HEK293 (cell line): ENCODE measurements at regions not wholly inside any gene's neighbourhood (a gene's known extent, or its start where the extent isn't known, plus 50 kb on each side); places are given as distances from the start of the nearest gene placed in this dataset.

Experiments used
- CTCF ChIA-PET: fragments of 350-600 bp; formaldehyde crosslinking; extraction: SDS; loops from one replicate; lab custom pipeline; 2021; ENCODE audit warnings: antibody characterized with exemption; lab: Yijun Ruan, JAX
- POLR2A ChIA-PET: fragments of 300-600 bp; formaldehyde crosslinking; extraction: SDS; loops from one replicate; lab custom pipeline; 2020; ENCODE audit warnings: antibody characterized with exemption, inconsistent platforms; lab: Yijun Ruan, JAX
- H3K27ac ChIP-seq: fragments of 200-500 bp; sonication (Bioruptor generic); 2 replicates; pipeline ENCODE4 v1.5.1; 2014; ENCODE audit warnings: low read depth, low read length, control low read depth, inconsistent platforms; ENCODE audit errors: extremely low read depth
- H3K36me3 ChIP-seq, 2 experiments: fragments of 200-500 bp in 1 of 2; sonication (Bioruptor generic) in 1 of 2; 1 replicate in 1 of 2; 2 replicates in 1 of 2; pipeline ENCODE4 v1.5.1; 2014 to 2017; ENCODE audit warnings: inconsistent platforms in 2 of 2, low read length in 2 of 2; ENCODE audit not compliant: control insufficient read depth in 2 of 2, insufficient read depth in 1 of 2
- H3K4me1 ChIP-seq: fragments of 200-500 bp; sonication (Bioruptor generic); 2 replicates; pipeline ENCODE4 v1.5.1; 2014; ENCODE audit warnings: mild to moderate bottlenecking, low read length, inconsistent platforms; ENCODE audit not compliant: control insufficient read depth, insufficient read depth
- H3K4me3 ChIP-seq: 2 replicates; pipeline ENCODE4 v1.5.1; 2011; ENCODE audit warnings: low read depth, mild to moderate bottlenecking, control low read depth, low read length, moderate library complexity
- H3K9me3 ChIP-seq: fragments of 200-500 bp; sonication (Bioruptor generic); 2 replicates; pipeline ENCODE4 v1.5.1; 2014; ENCODE audit warnings: low read depth, low read length, inconsistent platforms; ENCODE audit not compliant: control insufficient read depth, insufficient read depth
- HOXC10 ChIP-seq: sonication (generic); formaldehyde crosslinking; IDR thresholded peaks from 2 replicates; pipeline ENCODE4 v1.8.1; 2023; ENCODE audit warnings: mild to moderate bottlenecking, missing genetic modification reagents
- KLF16 ChIP-seq: fragments of 450-650 bp; formaldehyde crosslinking; IDR thresholded peaks from 2 replicates; pipeline ENCODE4 v1.5.1; 2017; ENCODE audit warnings: missing biosample characterization, missing genetic modification characterization
- KLF8 ChIP-seq: fragments of 450-650 bp; formaldehyde crosslinking; IDR thresholded peaks from 2 replicates; pipeline ENCODE4 v1.5.1; 2016; ENCODE audit warnings: missing biosample characterization, missing genetic modification characterization
- OVOL3 ChIP-seq: fragments of 450-650 bp; formaldehyde crosslinking; IDR thresholded peaks from 2 replicates; pipeline ENCODE4 v1.5.1; 2016; ENCODE audit warnings: missing biosample characterization, missing genetic modification characterization
- ZBTB17 ChIP-seq: fragments of 450-650 bp; formaldehyde crosslinking; IDR thresholded peaks from 2 replicates; pipeline ENCODE4 v1.5.1; 2016; ENCODE audit warnings: missing biosample characterization, missing genetic modification characterization
- ZNF140 ChIP-seq: fragments of 450-650 bp; formaldehyde crosslinking; IDR thresholded peaks from 2 replicates; pipeline ENCODE4 v1.5.1; 2016; ENCODE audit warnings: missing biosample characterization, missing genetic modification characterization
- ZNF24 ChIP-seq: fragments of 450-650 bp; formaldehyde crosslinking; IDR thresholded peaks from 2 replicates; pipeline ENCODE4 v1.5.1; 2016; ENCODE audit warnings: missing biosample characterization, missing genetic modification characterization
- ZNF433 ChIP-seq: fragments of 450-650 bp; formaldehyde crosslinking; IDR thresholded peaks from 2 replicates; pipeline ENCODE4 v1.5.1; 2016; ENCODE audit warnings: missing biosample characterization, missing genetic modification characterization, low read depth
- ZNF621 ChIP-seq: fragments of 450-650 bp; formaldehyde crosslinking; IDR thresholded peaks from 2 replicates; pipeline ENCODE4 v1.5.1; 2017; ENCODE audit warnings: missing biosample characterization, missing genetic modification characterization
- ZNF624 ChIP-seq: fragments of 450-650 bp; formaldehyde crosslinking; IDR thresholded peaks from 2 replicates; pipeline ENCODE4 v1.5.1; 2017; ENCODE audit warnings: missing biosample characterization, missing genetic modification characterization
- ZNF664 ChIP-seq: fragments of 450-650 bp; formaldehyde crosslinking; IDR thresholded peaks from 2 replicates; pipeline ENCODE4 v1.5.1; 2016; ENCODE audit warnings: missing biosample characterization, missing genetic modification characterization
- ZNF76 ChIP-seq: fragments of 450-650 bp; formaldehyde crosslinking; IDR thresholded peaks from 2 replicates; pipeline ENCODE4; 2016; ENCODE audit warnings: low read depth, missing biosample characterization, missing genetic modification characterization, borderline replicate concordance
- TF ChIP-seq, protein P1 (sequence below): fragments of 450-650 bp; formaldehyde crosslinking; IDR thresholded peaks from 2 replicates; pipeline ENCODE4 v1.5.1; 2016; ENCODE audit warnings: missing biosample characterization, missing genetic modification characterization, borderline replicate concordance
- TF ChIP-seq, protein P2 (sequence below): fragments of 450-650 bp; formaldehyde crosslinking; IDR thresholded peaks from 2 replicates; pipeline ENCODE4 v1.5.1; 2016; ENCODE audit warnings: missing biosample characterization, missing genetic modification characterization
- TF ChIP-seq, protein P3 (sequence below): fragments of 450-650 bp; formaldehyde crosslinking; IDR thresholded peaks from 2 replicates; pipeline ENCODE4 v1.5.1; 2016; ENCODE audit warnings: missing biosample characterization, missing genetic modification characterization, borderline replicate concordance

DNA sequence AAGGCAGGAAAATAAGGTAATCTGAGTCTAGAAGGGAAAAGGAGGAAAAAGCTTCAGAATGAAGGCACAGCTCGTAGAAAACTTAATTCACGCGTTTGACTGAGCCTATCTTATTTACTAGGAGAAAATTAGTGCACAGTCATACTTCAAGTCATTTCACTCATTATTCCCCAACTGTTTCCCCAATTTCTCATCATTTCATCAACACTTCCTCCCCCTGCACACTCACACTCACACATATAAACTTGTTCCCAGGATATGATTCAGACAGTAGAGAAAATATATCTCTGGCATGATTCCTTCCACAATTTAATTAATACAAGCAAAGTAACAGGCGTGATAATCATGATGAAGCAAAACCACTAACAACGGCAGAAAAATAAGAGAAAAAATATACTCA is 94.5 kb upstream of the F13A1 start (continued):
- TF ChIP-seq, protein P1, sequence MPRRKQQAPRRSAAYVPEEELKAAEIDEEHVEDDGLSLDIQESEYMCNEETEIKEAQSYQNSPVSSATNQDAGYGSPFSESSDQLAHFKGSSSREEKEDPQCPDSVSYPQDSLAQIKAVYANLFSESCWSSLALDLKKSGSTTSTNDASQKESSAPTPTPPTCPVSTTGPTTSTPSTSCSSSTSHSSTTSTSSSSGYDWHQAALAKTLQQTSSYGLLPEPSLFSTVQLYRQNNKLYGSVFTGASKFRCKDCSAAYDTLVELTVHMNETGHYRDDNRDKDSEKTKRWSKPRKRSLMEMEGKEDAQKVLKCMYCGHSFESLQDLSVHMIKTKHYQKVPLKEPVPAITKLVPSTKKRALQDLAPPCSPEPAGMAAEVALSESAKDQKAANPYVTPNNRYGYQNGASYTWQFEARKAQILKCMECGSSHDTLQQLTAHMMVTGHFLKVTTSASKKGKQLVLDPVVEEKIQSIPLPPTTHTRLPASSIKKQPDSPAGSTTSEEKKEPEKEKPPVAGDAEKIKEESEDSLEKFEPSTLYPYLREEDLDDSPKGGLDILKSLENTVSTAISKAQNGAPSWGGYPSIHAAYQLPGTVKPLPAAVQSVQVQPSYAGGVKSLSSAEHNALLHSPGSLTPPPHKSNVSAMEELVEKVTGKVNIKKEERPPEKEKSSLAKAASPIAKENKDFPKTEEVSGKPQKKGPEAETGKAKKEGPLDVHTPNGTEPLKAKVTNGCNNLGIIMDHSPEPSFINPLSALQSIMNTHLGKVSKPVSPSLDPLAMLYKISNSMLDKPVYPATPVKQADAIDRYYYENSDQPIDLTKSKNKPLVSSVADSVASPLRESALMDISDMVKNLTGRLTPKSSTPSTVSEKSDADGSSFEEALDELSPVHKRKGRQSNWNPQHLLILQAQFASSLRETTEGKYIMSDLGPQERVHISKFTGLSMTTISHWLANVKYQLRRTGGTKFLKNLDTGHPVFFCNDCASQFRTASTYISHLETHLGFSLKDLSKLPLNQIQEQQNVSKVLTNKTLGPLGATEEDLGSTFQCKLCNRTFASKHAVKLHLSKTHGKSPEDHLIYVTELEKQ (tag by site-specific recombination) = no peak
- TF ChIP-seq ZNF76 (tag by site-specific recombination) (no peak), ZNF24 (tag by site-specific recombination) (no peak)
- TF ChIP-seq, protein P2, sequence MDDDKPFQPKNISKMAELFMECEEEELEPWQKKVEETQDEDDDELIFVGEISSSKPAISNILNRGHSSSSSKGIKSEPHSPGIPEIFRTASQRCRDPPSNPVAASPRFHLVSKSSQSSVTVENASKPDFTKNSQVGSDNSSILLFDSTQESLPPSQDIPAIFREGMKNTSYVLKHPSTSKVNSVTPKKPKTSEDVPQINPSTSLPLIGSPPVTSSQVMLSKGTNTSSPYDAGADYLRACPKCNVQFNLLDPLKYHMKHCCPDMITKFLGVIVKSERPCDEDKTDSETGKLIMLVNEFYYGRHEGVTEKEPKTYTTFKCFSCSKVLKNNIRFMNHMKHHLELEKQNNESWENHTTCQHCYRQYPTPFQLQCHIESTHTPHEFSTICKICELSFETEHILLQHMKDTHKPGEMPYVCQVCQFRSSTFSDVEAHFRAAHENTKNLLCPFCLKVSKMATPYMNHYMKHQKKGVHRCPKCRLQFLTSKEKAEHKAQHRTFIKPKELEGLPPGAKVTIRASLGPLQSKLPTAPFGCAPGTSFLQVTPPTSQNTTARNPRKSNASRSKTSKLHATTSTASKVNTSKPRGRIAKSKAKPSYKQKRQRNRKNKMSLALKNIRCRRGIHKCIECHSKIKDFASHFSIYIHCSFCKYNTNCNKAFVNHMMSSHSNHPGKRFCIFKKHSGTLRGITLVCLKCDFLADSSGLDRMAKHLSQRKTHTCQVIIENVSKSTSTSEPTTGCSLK (tag by site-specific recombination) = no peak
- TF ChIP-seq, protein P3, sequence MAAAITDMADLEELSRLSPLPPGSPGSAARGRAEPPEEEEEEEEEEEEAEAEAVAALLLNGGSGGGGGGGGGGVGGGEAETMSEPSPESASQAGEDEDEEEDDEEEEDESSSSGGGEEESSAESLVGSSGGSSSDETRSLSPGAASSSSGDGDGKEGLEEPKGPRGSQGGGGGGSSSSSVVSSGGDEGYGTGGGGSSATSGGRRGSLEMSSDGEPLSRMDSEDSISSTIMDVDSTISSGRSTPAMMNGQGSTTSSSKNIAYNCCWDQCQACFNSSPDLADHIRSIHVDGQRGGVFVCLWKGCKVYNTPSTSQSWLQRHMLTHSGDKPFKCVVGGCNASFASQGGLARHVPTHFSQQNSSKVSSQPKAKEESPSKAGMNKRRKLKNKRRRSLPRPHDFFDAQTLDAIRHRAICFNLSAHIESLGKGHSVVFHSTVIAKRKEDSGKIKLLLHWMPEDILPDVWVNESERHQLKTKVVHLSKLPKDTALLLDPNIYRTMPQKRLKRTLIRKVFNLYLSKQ (tag by site-specific recombination) = no peak

DNA sequence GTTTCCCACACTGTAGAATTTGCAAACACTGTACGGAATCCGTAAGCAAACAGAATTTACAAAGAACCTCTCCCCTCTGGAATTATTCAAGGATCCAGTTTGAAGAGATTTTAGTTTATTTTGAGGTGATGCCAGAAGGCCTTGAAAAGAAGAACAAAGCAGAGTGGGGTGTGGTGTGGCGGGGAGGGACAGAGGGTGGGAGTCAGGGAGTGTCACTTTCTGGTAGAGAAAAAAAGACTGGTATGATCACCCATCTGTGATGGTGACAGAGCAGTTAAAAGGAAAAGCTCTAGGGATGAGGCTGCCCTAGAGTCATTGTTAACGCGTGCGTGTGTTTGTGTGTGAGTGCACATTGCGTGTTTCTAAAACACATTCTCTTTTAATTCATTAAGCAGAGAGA is 97.0 kb upstream of the F13A1 start:
- CTCF ChIA-PET = interaction anchor here (0.6 kb wide), 1 partner anchor 94 kb away, joined by 3 read pairs; no protein-coding TSS in a partner anchor
- Histone ChIP-seq H3K4me3 (no peak overlapping the region), H3K36me3 (no peaks in the 10 kb centered on the region), H3K27ac (no peak overlapping the region), H3K4me1 (no peaks in the 10 kb centered on the region), H3K9me3 (no peaks in the 10 kb centered on the region)
- POLR2A ChIA-PET = no interaction called here
- no peak for TF ChIP-seq HOXC10 (CRISPR knock-in tag)
- TF ChIP-seq KLF16 = no peak
- no peak for TF ChIP-seq OVOL3
- TF ChIP-seq, protein P1 (tag by site-specific recombination) = no peak
- TF ChIP-seq ZNF140 (tag by site-specific recombination) = no peak
- no peak for TF ChIP-seq ZNF433 (tag by site-specific recombination)
- no peak for TF ChIP-seq ZBTB17 (tag by site-specific recombination)
- TF ChIP-seq ZNF624 (tag by site-specific recombination) = no peak
- TF ChIP-seq ZNF664 (tag by site-specific recombination) = no peak
- TF ChIP-seq ZNF621 (tag by site-specific recombination) = no peak
- TF ChIP-seq KLF8 (tag by site-specific recombination) = no peak
